Right renal pelvis (tissue), 4 donors: ENCODE measurements at regions not wholly inside any gene's neighbourhood (a gene's known extent, or its start where the extent isn't known, plus 50 kb on each side); places are given as distances from the start of the nearest gene placed in this dataset.
A peak's percentile ranks its signal among the peaks of the same experiment; 100 is the strongest.

Experiments used
- DNase-seq, 4 donors: peaks; one replicate each; pipeline ENCODE4 v3.0.0-alpha.2; 2013; ENCODE audit warnings: low read depth in 4 of 4, low spot score in 3 of 4, missing footprints in 1 of 4

DNA sequence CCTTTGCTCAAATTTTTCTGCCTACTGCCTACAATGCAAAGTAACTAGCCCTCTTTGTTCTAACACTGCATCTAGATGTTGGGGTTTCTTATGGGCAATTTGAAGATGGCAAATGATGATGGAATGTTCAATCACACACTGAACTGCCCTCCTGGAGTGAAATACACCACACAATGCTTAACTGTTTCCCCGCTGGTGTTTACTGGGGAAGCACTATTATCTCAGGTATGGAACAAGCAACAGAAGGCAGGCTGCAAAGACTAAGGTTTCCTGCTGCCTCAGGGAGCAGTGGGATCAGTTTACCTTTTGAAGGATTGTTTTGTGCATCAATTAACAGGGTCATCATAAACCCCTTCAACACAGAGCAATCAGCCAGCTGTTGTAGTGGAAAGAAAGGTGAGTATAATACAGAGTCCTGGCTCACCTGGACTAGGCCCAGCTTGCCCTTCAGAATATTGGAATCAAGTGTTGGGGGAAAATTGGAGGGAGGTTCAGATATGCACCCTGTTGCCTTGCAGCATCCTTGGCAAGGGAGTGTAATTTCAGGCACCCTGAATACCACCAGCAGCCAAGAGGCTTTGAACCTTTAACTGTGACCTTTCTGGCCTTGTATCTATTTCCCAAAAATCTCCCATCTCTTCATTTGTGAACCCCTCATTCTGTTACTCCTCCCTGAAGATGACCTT, 105.4 kb upstream of the CDH11 start:
- no peak for DNase-seq

DNA sequence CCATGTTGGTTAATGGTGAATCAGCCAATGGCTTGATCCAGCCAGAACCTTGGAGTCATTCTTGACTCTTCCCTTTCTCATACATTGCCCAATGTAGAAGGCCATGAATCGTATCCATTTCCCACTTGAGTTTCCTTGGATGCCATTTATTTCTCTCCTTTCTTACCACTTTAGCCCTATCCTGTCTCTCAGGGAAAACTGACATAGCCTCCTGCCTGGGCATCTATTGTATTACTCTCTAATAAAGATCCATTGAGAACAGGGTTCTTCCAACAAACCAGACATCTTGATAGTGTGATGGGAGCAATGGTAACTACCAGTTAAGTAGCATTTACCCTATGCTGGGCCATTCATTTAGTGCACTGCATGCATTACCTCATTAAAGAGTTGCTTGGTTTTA, 104.2 kb upstream of the CDH11 start:
- DNase-seq, result no peak

DNA sequence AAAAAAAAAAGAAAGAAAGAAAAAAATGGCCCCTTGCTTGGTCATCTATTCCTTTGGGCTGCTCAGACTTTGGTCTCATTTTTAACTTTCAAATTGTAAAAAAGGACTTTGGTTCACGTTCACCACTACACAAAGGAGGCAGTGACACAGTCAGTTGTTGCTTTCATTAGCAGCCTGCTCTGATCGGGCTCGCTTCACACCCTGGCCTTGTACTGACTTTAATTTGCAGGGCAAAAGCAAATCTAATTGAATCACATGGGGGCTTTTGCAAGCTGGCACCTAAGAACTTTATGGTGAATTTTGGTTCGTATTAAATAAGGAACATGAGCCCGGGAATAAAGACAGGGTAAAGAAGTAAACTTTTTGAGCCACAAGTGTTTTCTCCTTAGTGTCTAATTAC, 103.6 kb upstream of the CDH11 start:
- DNase-seq, result no peak

DNA sequence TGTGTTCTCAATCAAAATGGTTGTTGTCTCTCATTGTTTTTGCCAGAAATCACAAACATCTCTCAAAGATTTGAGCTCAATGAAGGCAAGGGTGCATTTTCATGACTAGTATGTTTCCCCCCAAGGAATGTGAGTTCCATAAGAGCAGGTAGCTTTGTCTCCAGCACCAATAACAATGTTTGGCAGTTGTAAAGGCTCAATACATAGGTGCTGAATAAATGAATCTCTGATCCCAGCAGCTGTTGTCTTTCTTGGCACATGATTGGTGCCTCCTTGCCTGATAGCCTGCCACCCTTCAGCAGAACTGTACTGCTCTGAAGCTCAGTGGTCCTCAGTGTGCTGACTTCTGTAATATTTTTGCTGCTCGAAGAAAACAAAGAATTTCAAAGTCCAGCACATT, 103.1 kb upstream of the CDH11 start:
- no peak for DNase-seq

DNA sequence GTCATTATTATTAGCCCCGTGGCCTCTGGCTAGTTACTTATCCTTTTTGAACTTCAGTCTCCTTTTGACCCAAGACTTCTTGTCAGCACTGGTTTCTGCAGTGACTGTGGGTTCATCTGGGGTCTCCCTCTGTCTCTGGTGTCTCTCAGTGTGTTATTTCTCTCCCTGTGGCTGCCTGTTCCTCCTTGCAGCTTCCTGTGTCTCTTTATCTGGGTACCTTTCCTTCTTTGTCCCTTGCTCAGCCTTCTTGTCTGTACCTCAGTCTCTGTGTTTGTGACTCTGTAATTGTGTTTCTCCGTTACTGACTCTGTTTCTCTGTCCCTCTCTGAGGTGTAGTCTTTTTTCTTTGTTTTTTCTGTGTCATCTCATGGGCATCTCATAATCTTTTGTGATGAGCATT, 102.6 kb upstream of the CDH11 start:
- DNase-seq, result no peak

DNA sequence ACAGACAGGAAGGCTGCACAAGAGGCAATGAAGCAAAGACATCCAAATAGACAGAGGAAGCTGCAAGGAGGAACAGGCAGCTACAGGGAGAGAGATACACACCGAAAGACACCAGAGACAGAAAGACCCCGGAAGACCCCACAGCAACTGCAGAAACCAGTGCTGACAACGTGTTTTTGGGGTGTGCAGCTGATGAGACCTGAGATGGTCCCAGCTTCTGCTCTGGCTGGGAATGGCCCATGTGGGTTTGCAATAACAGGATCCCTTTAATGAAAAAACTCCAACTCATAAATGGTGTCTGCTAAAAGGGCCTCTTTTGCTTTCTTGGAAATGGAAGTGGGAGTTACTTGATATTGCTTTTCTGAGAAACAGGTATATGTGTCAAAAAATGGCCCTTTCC, 101.5 kb upstream of the CDH11 start:
- no peak for DNase-seq

DNA sequence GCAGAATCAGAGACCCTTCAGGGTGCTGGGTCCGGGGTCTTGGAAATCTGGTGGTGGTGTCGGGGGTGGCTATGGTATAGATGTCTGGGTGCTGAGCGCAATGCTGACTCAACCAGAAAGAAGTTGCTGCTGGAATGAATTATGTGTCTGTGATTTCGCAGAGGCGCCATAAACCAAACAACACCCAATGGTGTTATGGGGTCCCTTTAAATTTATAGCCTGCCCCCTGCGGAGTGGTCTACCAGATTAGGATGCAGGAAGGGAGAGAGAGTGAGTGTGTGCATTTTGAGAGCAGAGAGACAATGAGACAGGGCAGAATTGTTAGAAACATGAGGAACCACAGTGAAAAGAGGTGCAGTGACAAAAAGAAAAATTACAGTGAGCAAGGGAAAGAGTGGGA, 100.7 kb upstream of the CDH11 start:
- DNase-seq, result no peak

DNA sequence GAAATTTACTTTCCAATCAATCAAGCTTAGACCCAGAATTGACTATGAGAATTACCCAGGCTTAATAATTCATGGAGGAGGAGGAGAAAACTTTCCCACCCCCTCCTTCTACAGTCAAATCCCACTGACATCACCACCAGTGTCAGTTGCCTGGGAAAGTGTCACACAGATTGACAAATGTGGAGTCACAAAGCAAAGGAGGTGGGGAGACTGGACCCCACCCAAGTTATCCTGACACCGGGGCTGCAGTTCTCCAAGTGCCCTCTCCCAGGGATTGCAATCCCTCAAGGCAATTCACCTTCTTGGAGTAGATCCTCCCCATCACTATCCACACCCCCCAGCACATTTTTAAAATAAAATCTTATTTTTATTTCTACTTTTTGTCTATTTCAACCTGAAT, 100.2 kb upstream of the CDH11 start:
- no peak for DNase-seq

DNA sequence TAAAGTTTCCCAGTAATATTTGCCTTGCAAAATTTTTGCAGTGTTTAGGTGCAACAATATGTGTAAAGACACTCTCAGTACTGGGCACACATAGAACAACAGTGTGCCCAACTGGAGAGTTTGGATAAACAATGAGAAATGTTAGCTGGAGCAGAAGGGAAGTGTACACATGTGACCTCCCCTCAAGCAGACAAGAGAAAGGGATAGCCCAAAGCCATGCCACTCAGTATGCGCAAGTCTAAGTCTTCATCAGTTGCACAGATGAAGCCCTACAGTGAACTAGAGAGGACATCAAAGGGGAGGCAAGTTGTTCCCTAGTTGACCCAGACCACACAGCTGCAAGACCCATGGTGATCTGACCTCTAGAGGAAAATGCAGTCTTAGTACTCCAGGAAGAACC, 97.9 kb upstream of the CDH11 start:
- DNase-seq, result no peak

DNA sequence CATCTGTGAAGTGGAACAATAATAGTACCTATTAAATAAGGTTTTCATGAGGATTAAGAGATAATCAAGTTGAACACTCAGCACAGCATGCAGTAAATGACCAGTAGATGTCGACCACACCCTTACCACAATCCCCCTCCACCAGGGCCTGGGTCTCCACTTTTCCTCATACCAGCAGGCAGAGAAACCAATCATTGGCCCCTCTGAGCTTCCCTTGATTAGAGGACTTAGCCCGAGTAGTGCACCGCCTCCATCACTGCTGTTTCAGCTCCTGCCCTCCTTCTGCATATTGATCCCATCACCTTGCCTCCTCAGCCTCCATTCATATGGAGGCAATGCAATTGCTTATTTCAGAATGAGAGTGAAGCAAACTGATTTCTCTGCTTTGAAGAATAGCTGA, 96.5 kb upstream of the CDH11 start:
- no peak for DNase-seq

DNA sequence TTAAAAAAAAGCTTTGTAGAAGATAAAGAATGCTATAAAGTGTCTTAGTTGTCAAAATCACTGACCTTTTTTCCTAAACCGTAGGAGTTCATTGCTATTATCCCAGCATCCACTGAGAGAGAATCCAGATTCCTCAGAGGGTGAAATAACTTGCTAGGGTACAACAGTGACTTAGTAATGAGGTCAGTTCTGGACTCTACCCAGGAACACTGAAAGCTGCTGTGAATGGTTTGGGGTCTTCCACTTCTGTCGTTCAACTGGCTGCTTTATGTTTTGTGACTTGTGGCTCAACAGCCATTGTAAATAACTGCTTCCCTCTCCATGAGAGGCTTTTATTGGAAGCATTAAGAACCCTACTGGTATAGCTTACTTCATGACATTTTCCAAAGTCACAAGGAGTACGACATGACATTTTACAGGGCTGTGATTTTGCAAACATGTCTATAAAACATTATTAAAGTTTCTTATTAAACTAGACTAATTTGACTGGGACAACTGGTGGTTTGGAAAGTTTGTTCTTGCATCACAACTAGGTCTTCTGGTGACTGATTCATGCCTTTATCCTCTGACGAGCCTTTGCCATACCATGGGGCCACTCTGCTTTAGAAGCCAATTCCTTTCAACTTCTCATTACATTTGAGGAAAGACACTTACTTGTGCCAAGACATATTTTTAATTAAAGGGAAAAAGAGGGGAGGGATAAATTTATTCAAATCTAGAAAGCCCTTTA, 92.2 kb upstream of the CDH11 start:
- DNase-seq, result no peak

DNA sequence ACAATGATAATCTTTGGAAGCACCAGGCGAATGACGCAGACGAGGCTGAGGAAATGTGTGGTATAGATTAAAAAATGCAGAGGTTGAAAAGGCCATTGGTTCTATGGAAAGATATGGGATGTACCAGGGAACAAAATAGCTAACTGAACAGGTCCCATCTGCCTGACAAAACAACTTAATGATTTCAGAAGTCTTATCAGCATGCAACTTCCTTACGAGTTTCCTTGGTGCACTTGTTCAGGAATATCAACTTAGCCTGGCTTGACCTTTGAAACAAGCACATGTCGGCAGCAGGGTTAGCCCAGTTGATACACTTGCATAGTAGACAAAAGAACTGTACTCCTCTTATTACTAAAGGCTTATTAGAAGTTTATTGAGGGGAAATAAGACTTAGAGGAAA, 90.9 kb upstream of the CDH11 start:
- no peak for DNase-seq

DNA sequence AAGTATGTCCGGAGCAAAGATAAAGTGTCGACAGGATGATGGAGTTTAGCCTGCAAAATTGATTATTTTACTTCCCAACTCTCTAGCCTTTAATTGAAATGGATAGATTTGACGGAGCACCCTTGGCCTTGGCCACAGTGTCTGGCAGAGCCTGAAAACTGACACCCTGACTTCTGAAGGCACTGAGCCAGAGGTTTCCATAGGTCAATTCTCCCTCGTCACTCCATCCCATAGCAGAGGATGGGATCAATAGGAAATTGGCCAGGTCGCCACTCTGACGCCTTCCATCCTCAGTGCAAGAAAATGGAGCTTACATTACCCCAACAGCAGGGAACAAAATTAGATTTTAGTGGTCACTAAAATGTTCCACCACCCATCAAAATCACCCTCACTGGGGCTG, 90.4 kb upstream of the CDH11 start:
- no peak for DNase-seq

DNA sequence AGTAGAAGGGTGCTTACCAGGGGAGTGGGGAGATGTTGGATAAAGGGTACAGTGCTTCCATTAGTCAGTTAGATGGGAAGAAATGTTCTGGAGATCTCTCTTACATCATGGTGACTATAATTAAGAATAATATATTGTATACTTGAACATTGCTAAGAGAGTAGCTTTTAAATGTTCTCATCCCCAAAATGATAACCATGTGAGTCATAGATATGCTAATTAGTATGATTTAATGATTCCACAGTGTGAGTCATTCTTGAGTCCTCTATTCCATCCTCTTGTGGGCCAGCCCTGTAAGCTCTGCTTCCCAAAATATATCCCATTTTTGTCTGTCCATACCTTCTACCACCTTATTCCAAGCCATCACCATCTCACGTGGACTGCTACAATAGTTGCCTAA, 80.6 kb upstream of the CDH11 start:
- DNase-seq, result no peak

DNA sequence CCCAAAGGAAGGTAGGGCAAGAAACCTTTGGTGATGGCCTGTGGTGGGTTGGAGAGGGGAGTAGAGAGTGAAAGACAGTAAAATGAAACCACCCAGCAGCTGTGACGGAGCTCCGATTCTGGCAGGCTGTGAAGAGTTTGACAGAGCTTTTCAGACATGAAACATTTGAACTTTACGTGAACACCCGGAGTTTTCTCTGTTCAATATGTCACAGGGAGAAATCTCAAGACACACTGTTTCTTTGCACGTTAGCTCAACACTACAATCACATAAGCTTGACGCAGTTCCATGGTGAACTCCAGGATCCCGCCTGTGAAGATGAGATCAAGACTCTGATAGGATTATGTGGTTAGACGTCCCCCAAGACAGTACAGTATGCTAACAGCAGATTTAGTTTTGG, 79.6 kb upstream of the CDH11 start:
- no peak for DNase-seq

DNA sequence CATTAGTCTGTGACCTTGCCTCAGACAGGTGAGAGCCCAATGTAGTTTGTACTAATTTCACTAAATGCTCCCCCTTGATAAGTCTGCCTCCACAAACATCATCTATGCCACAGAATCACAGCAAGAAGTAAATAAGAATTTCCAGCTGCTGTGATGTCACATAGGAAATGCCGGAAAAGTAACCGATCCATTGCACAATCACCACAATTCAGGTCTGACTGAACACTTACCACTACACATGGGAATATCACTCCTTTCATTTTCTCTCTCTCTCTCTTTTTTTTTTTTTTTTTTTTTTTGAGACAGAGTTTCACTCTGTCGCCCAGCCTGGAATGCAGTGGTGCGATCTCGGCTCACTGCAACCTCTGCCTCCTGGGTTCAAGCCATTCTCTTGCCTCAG, 79.0 kb upstream of the CDH11 start:
- no peak for DNase-seq

DNA sequence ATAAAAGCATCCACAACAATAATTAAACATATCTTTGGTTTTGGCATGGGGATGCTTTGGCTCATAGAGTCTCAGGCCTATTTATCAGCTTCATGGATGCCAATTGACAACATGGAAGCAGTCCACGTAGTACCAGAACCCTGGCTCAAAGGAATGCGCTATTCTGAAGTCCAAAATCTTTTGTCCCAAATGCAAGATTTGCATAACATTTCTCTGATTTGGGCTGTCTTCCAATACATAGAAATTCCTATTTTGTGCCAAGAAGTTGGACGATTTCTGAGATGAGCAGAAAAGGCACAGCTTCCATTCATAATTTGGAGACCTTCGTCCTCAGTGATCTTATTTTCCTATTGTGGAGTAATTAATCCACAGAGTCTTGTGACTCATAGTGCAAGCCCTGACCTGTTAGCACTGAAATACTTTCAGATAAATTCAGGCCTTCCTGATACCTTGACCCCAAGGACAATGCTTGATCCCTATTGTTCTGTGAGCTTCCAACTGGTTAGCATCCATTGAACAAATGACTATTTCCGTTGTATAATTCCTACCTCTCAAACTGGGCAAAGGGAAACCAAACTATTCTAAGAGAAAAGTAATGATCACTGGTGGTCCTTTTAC, 78.4 kb upstream of the CDH11 start:
- DNase-seq, result no peak

DNA sequence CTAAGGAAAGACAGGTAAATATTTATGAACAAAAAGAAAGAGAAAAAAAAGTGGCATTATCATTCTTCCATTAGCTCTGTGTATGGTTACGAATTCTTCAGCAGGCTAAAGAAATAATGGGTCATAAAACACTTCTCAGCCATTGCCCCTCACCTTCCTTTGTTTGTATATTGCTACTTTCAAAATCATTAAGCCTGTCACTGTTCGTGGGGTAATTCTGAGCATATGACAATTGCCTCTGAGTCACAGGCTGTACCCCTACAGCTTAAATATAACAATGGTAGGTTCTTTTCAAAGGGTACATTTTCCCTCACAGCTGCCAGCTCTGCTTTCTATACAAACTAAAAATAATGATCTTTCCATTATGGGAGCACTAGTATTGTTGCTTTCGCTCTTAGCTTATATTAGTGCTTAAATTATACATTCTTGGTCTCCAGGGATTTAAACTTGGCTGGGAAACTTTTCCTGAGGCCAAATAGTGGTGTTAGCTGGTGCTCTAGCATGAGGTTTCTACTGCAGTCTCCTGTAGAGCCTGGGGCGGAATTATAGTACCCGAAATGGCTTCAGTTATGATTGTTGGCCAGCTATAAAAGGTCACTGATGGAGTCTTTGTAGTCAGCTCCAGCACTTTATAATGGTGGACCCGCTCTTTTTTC, 74.7 kb upstream of the CDH11 start:
- DNase-seq, result no peak

DNA sequence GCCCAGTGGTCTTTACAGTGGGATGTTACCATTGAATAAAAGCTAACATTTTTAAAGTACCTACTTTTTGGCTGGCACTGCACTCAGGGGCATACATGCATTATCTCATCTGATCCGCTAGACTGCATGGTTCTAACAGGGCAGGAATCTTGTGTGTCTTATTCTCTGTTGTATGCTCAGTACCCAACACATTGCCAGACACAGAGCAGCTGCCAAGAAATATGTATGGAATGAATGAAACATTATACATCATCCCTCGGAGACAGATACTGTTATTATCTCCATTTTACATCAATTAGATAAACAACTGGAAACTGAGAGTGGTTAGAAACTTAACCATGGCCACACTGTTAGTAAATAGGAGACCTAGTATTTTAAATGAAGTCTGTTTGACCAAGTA, 74.1 kb upstream of the CDH11 start:
- no peak for DNase-seq

DNA sequence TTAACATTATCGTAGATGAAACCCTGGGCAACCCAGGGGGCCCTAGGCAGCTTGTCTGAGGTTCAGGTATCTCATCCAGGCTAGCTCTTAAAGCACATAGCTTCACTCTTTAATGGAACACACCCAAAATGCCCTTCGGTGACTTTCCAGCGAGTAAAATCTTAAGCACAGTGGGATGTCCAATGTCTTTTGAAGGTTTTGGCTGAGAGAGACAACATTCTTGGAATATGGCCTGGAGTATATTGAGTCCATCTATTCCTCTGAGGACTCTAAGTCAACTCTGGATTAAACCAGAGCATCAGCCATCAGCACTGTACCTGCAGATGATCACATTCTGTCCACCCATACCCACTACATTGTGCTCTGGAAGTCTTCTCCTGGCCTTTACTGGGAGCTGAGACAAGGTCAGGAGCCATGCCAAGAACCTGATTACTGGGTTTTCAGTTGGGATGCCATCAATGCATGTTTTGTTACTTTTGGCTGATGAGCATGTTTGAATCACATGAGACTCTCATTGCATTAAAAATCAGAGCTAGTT, 63.4 kb upstream of the CDH11 start:
- no peak for DNase-seq

DNA sequence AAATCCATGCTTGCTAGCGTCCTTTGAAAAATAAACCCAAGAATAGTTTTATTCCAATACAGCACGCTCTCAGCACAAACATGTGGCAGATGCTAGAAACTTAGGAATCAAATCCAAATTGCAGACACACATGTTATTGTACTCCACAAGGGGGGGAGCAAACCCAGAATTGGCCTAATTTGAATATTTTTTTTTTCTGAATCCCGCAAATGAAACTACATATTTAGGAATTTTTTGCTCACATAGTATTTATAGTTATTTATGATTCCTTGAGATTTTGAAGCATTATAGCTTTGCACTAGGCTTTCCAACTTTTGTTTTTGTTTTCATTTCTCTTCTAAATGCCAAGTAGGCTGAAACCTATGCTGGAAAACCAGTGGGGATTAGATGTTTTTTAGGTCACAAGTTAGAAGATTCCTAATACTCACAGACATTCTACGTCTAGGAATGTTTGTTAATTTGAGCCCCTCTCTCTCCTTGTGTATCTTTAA, 59.3 kb upstream of the CDH11 start:
- DNase-seq, result peak in 3 of 4 donors; percentile 35 to 40 (median 39)
